Neutrophil (primary cell): ENCODE measurements at regions not wholly inside any gene's neighbourhood (a gene's known extent, or its start where the extent isn't known, plus 50 kb on each side); places are given as distances from the start of the nearest gene placed in this dataset.

Experiments
- H3K27ac ChIP-seq: fragments of 200-600 bp; sonication (generic); 2 replicates; pipeline ENCODE4 v1.5.1; 2016; ENCODE audit warnings: mild to moderate bottlenecking, moderate library complexity
- H3K27me3 ChIP-seq: fragments of 200-600 bp; sonication (generic); 2 replicates; pipeline ENCODE4 v1.6.0; 2016; ENCODE audit warnings: mild to moderate bottlenecking
- H3K36me3 ChIP-seq: fragments of 200-600 bp; sonication (generic); 2 replicates; pipeline ENCODE4 v1.5.1; 2017
- H3K4me1 ChIP-seq, 2 experiments: fragments of 200-600 bp in 1 of 2; sonication (generic) in 1 of 2; 1 replicate in 1 of 2; 2 replicates in 1 of 2; pipeline versions ENCODE4 v1.5.1 to v1.6.1; 2013 to 2016; ENCODE audit warnings: low read depth in 1 of 2, low read length in 1 of 2, mild to moderate bottlenecking in 1 of 2, moderate library complexity in 1 of 2; ENCODE audit not compliant: control insufficient read depth in 1 of 2, insufficient read depth in 1 of 2
- H3K4me3 ChIP-seq, 2 experiments: fragments of 200-600 bp in 1 of 2; sonication (generic) in 1 of 2; 1 replicate in 1 of 2; 2 replicates in 1 of 2; pipeline ENCODE4 v1.5.1; 2013 to 2016; ENCODE audit warnings: low read depth in 1 of 2, low read length in 1 of 2, mild to moderate bottlenecking in 1 of 2, moderate library complexity in 1 of 2
- H3K9me3 ChIP-seq: fragments of 200-600 bp; sonication (generic); 2 replicates; pipeline ENCODE4 v1.5.1; 2016
- CTCF ChIP-seq: fragments of 200-600 bp; sonication (generic); IDR thresholded peaks from 2 replicates; pipeline ENCODE4 v1.5.1; 2016; ENCODE audit warnings: antibody characterized with exemption

DNA sequence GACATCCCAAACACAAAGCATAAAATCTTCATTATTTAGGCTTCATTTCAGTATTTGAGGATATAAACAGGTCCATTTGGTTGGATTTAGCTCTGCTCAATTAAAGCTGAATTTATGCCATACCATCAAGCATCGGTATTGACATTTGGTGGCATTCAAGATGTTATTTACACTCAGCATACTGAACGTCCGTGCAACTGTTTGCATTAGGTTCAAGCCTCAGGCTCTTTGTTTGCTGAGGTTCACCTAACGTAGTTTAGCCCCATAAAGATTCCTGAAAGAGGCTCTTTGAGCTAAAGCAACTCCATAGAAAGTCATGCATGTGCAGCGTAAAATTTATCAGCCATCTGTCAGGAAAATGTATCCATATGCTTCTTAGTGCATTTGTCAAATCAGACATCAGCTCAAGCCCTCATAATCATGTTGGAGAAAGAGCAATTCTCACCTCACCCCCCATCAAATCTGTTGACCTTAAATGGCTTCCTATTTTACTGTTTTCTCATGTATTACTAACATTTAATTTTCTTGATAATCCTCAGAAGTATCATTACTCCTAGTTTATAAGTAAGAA, 366.9 kb downstream of the EPHA4 start:
- no peak for TF ChIP-seq CTCF

DNA sequence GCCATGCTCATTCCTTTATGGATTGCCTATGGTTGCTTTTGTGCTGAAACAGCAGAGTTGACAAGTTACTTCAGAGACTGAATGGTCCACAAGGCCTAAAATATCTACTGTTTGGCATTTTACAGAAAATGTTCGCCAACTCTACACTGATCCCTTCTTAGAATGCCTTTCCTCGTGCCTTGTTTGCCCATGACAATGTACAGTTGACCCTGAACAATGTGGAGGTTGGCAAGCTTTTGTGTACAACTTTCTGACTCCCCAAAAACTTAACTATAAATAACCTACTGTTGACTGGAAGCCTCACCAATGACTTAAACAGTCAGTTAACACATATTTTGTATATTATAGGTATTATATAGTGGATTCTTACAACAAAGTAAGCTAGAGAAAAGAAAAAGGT, 361.4 kb downstream of the EPHA4 start:
- Histone ChIP-seq H3K4me3 (no peak overlapping the region), H3K9me3 (no peaks in the 10 kb centered on the region), H3K27ac (no peak overlapping the region), H3K36me3 (no peaks in the 10 kb centered on the region), H3K4me1 (no peaks in the 10 kb centered on the region), H3K27me3 (no peaks in the 10 kb centered on the region)
- TF ChIP-seq CTCF: no peak

More for the DNA sequence above, 366.9 kb downstream of the EPHA4 start:
- Histone ChIP-seq H3K4me3 (no peak overlapping the region), H3K9me3 (no peaks in the 10 kb centered on the region), H3K27ac (no peak overlapping the region), H3K27me3 (no peaks in the 10 kb centered on the region), H3K36me3 (no peaks in the 10 kb centered on the region), H3K4me1 (no peaks in the 10 kb centered on the region)

DNA sequence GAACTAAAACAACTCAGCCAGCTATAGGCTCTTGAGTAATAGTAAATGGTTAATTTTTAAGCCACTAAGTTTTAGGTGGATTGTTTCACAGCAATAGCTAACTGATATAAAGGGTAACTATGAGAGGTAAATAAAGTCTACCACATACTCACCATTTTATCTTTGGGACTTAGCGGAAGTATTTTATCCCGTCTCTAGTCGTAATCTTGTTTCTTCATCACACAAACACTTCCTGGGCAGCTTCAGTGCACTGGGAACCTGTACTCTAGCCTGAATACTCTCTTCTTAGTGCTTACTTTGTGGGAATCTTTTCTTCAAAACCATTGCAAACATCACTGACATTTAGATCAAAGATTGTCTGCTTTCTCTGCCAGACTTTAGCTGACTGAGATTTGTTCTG, 360.5 kb downstream of the EPHA4 start:
- Histone ChIP-seq H3K4me3 (no peak overlapping the region), H3K36me3 (no peaks in the 10 kb centered on the region), H3K4me1 (no peaks in the 10 kb centered on the region), H3K27me3 (no peaks in the 10 kb centered on the region), H3K27ac (no peak overlapping the region), H3K9me3 (no peaks in the 10 kb centered on the region)
- TF ChIP-seq CTCF: no peak

GRCh38 chr2:221212105-221212504, 360.0 kb downstream of the EPHA4 start:
- no peak for TF ChIP-seq CTCF
- H3K4me3 ChIP-seq: no peak overlapping the region
- H3K36me3 ChIP-seq: no peaks in the 10 kb centered on the region
- H3K27ac ChIP-seq: no peak overlapping the region
- no peaks in the 10 kb centered on the region for H3K4me1 ChIP-seq
- H3K9me3 ChIP-seq: no peaks in the 10 kb centered on the region
- no peaks in the 10 kb centered on the region for H3K27me3 ChIP-seq

DNA sequence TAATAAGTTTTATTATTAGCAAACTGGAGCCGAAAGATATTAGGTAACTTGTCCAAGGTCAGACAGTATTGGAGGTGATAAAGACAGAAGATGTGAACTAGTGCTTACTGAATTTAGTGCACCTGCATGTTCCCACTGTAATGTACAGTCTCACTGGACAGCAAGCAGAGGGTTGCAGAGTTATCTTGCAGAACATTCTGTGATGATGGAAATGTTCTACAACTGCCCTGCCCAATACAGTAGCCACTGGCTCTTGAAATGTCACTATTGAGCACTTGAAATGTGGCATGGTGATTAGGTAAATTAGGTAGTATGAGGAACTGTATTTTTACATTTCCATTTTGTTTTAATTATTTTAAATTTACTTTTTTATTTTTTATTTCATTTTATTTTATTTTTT, 356.6 kb downstream of the EPHA4 start:
- Histone ChIP-seq H3K27ac (no peak overlapping the region), H3K36me3 (no peaks in the 10 kb centered on the region)
- TF ChIP-seq CTCF: no peak

DNA sequence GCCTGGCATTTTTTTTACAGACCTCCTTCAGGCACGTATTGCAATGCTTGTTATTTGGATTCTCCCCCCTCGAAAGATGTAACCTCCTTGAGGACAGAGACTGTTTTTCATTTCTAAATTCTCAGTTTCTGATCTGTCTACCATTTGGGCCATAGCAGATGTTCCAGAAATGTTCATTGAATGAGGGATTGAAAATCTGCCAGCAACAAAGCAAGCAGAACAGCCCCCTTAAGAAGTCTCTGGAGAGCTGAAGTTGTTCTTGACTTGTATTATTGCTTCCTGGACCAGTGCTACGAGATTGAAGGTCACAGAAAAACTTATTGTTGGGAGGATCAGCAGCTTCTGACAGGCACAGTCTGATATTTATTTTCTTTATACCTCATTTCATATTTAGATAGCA, 355.5 kb downstream of the EPHA4 start:
- TF ChIP-seq CTCF: no peak
- Histone ChIP-seq H3K27me3 (no peaks in the 10 kb centered on the region), H3K4me3 (no peak overlapping the region), H3K27ac (no peak overlapping the region), H3K36me3 (no peaks in the 10 kb centered on the region), H3K9me3 (no peaks in the 10 kb centered on the region), H3K4me1 (no peaks in the 10 kb centered on the region)

More for the DNA sequence above, 356.6 kb downstream of the EPHA4 start:
- no peaks in the 10 kb centered on the region for H3K4me1 ChIP-seq
- H3K27me3 ChIP-seq: no peaks in the 10 kb centered on the region
- H3K9me3 ChIP-seq: no peaks in the 10 kb centered on the region
- H3K4me3 ChIP-seq: no peak overlapping the region
